ENCODE measurements at regions not wholly inside any gene's neighbourhood (a gene's known extent, or its start where the extent isn't known, plus 50 kb on each side); places are given as distances from the start of the nearest gene placed in this dataset.

- TF ChIP-seq SUZ12 (IDR thresholded peaks at IDR 0.05; ENCODE audit: extremely low read depth, insufficient read depth, insufficient read length) (no peak), ZNF274 (IDR thresholded peaks at IDR 0.05; ENCODE audit: low read depth, low read length) (no peak), YY1 (IDR thresholded peaks at IDR 0.05; ENCODE audit: insufficient read depth, insufficient read length) (no peak)
These were observed 615.0 kb upstream of the NECTIN3 start for GRCh38 chr3:110456438-110457138.

Data from NT2/D1 (cell line).